GM21576 (cell line): ENCODE measurements at regions not wholly inside any gene's neighbourhood (a gene's known extent, or its start where the extent isn't known, plus 50 kb on each side); places are given as distances from the start of the nearest gene placed in this dataset.

Source experiments
- ATAC-seq: cut with Tn5 transposase; IDR thresholded peaks from one replicate; pipeline ENCODE4 v1.9.1; 2021; ENCODE audit warnings: mild to moderate bottlenecking, moderate library complexity; ENCODE audit not compliant: unreplicated experiment

DNA sequence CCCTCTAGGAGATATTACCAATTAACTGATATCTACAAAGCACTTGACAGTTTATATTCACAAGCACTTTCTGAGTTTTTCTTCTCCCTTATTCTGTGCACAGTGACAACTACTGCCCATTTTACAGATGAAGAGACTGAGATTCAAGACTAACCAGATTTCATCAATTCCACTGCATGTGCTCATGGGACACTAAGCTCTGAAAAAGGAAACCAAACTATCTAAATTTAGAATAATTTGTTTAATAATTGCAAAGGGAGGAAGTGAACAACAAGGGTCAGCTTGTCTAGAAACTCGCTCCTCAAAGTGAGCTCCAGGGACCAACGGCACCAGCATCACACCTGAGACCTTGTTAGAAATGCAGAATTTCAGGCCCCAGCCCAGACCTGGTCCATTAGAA, 50.8 kb upstream of the MYLIP start:
- ATAC-seq: peak; percentile 76

GRCh38 chr6:16069671-16070070, 59.2 kb upstream of the MYLIP start:
- no peak for ATAC-seq

GRCh38 chr6:16069222-16069621, 59.7 kb upstream of the MYLIP start:
- ATAC-seq: no peak

GRCh38 chr6:16067568-16067967, 61.3 kb upstream of the MYLIP start:
- no peak for ATAC-seq

- ATAC-seq: no peak
Measured at GRCh38 chr6:16064671-16065072, 64.2 kb upstream of the MYLIP start.

DNA sequence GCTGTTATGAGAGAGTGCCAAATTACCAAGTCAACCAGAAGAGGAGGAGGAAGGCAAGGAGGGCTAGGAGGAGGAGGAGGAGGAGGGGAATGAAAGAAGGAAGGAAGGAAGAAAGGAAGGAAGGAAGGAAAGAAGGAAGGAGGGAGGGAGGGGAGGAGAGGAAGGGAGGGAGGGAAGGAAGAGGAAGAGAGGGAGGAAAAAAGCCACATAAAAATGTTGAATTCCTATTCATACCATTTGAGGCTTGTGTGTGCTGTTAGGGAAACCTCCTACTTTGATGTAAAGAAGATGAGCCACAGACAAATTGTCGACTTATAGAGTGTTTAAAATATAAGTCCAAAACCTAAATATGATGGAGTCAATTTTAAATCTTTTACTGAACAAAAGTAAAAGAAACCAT, 65.3 kb upstream of the MYLIP start:
- ATAC-seq: no peak

DNA sequence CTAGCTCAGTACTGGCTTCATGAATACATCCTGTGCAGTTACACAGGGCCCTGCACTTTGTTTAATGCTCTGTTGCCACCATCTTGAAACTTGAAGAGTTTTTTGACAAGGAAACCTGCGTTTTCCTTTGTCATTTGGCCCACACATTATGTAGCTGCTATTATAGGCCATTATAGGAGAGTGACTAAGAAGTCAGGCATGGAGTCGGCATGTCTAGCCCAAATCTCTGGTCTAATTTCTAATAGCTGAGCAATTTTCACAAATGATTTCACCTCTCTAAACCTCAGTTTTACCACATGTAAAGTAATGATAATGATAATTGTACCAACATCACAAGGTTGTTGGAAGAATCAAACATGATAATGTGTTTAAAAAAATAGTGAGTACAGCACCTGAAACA, 67.1 kb upstream of the MYLIP start:
- ATAC-seq: no peak

DNA sequence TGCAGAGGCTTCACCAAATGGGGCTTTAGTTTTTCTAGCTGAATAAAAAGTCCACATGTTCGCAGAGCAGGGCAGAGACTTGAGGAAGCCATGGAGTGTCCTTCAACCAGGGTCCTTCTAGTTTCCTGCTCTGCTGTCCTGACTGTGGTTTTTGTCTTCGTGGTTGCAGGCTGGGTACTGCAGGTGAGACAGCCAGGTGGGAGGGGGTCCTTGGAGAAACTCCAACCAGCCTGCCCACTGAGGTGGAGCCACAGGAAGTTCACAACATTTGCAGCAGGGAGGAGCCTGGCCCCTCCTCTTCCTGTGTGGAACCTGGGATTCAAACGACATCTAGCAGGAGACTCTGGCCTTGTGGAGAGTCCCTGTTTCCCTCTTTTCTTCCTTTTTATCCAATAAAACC, 68.8 kb upstream of the MYLIP start:
- no peak for ATAC-seq

GRCh38 chr6:16059496-16059895, 69.4 kb upstream of the MYLIP start:
- ATAC-seq: no peak

- ATAC-seq: no peak
Measured at GRCh38 chr6:16058929-16059345, 69.9 kb upstream of the MYLIP start.

DNA sequence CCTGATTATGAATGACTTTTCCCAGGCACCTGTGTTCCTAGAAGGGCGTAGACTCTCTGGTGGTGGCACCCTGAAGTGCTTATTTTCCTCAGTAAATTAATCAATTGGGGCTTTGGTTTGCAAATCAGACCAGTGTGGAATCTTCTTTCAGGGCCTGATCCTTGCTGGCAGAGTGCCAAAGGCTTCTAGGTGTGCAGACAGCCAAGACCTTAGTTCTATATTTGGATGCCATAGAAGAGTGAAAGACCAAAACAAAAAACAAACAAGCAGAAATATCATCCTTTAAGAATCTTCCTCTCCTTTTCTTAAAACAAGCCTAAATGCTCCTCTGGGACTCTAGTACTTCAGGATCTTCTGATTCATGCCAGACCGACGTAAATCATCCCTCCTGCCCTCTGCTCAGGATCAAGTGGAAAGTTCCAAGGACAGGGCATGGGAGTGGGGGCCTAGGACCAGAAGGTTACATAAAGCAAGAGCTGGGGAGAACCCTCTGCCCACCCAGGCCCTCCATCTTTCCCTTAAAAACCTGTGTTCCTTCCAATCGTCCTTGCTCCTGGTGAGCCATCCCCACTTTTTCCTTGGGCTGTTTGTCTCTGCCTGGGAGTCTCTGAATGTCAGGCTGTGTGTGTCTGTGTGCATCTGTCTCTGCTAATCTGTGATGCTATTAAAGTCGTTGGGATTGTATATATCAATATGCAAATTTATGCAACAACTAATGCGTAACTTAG, 70.5 kb upstream of the MYLIP start:
- no peak for ATAC-seq

DNA sequence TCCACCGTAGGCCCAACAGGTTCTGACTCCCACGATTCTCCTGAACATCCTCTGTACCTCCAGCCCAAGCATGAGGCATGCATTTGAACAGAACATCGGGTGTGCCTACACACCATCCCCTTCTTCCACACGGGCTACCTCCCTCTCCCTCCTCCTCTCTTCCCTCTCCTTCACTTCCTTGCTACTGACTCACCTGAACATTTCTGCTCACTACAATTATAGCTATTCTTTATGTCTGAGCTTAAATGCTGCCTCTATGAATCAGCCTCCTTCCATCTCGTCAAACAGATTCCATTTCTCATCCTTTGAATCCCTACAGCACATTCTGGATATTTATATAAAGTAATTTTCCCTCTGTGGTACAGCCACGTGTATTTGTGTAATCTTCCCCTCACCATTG, 71.4 kb upstream of the MYLIP start:
- no peak for ATAC-seq

DNA sequence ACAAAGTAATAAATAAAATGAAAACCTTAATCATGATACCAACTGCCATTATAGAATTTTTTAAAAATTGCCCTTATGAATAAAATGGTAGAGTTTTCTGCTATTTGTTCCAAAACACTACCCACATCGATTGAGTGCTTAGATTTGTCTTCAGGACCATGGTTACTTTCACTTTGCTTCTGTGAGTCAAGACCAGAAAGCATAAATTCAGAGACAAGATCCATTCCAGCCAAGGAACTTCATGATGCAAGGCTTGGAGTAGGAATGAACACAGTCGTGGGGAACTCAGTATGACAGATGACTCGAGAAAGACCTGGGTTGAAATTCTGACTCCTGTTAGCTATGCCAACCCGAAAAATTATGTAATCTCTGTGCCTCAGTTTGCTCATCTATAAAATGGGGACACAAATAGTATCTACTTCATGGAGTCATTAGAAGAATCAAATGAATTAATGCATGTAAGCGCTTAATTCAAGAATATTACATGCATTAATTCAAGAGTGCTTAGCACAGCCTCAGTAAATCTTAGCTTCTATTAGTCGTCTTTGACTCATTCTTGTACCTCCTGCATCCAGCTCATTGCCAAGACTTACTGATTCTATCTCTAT, 72.5 kb upstream of the MYLIP start:
- ATAC-seq: no peak

- no peak for ATAC-seq
Measured at GRCh38 chr6:16055852-16056251, 73.0 kb upstream of the MYLIP start.

DNA sequence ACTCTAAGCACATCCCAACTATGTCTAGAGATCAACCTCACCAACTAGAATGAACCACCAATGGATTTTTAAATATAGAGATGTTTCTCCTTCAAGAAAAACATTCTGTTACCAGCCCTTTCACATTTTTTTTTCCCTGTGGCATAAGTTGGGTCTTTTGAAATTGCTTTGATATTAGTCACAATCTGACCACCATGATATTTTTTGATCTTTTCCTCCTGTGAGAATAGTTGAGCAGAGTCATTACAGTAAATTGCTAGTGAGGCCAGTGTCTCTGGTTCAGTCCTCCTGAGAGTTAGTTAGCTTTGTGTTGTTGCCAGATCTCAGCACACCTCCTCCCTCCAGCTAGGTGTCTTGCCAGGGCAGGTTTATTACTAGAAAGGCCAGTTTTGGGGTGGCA, 79.7 kb upstream of the MYLIP start:
- no peak for ATAC-seq

DNA sequence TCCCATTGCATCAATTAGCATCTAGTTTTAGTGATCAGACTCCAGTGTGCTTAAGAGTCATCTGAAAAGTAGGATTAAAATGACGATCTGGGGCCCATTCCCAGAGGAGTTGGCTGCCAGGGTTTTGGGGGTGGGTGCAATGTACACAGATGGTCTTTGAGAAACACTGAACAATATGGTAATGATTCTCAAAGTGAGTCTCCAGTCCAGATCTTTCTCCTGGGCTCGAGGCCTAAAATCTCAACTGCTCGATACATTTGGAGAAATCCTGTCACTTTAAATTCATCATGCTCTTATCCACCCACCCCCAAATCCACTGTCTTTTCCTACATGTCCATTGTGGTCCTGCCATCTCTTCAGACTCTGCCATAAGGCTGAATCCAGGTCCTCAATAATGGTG, 80.7 kb upstream of the MYLIP start:
- ATAC-seq: no peak

DNA sequence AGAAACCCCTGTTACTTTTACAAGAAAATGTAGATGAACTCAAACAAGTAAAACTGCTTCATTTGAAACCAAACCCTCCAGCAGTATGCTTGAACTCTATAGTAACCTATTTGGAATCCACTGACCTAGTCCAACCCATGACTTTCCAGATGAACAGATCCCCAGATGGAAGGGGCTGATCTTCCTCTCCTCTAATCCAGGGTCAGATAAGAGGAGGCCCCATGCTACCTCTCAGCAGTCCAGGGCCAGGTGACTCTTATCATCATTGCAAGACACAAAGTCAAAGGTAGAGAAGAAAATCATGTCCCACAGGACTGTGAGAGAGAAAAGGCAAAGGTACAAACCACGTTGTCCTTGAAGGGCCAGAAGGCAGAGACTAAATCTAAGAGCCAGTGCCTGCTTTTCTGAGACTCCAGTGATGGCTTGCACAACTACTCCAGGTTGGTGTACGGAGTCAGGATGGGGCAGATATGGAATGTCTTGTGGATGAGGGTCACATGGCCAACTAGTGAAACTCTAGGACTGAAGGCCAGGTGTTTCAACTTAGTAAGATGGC, 81.4 kb upstream of the MYLIP start:
- no peak for ATAC-seq

DNA sequence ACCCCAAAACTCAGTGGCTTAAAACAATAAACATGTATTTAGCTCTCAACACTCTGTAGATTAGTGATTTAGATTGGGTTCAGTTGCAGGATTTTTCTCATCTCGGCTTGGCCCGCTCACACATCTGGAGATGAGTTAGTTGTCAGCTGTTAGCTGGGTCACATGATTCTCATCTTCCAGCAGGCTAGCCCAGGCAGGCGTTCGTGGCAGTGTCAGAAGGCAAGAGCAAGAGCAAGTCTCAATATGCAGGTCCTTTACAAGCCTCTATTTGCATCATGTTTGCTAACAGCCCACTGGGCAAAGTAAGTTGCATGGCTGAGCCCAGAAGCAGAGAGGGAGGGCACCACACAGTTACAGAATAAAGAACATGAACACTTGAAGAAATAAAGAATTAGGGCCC, 83.6 kb upstream of the MYLIP start:
- no peak for ATAC-seq

DNA sequence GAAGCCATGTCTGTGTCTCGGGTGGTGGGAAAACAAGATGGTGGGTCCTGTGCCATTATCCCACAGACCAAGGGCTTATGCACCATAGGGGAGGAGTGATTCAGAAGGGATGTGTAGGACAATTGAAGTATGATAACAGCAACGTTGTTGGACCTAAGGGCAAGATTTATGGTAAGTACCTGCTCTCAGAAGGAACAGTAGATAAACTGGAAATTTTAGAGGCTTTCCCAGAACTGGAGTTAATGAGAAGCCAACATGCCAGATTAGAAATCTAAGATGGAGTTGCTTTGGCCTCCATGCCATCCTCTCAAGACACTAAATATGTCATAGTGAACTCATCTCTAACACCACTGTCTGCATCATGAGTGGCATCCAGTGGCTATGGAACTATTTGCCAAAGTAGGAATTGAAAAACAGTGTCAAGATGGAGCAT, 84.7 kb upstream of the MYLIP start:
- no peak for ATAC-seq

DNA sequence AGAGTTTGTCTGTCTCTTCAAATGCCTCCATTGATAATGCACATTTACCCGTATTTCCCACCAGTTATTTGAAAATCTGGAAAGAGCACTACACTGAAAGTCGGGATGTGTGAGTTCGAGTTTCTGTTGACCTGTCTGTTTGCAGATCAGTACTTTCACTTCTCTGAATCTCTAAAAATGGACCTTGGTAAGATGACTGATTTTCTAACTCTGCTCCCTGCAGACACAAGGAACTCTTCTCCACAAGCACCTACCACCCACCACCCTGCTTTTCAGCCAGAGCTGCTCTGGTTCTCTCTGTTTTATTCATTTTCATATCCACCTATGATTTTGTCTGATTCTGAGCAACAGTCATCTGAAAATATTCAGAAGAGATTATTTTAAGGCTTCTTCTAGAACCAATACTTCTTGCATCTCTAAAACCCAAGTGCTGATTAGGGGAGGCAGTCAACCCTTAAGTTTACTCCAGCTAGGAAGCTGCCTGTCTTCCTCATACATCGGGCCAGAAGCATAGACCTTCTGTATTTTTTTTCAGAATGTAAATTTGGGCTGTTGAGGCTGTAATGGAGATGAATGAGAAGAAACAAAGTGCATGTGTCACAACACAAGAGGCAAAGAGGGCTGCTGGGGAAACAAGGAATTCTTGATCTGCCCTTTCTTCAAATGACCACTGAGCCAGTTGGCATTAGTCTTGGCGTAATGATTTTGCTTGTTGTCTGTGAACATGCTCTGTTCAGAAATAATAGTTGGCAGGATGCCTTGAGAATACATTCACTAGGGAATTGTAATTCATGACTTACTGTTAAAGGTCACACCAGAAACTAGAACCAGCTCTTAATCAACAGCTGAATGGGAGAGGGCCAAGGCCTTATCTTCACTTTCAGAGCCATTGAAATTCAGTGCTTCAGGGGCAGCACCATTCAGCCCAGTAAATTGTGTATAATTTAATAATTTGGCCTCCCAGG, 85.4 kb upstream of the MYLIP start:
- ATAC-seq: no peak

DNA sequence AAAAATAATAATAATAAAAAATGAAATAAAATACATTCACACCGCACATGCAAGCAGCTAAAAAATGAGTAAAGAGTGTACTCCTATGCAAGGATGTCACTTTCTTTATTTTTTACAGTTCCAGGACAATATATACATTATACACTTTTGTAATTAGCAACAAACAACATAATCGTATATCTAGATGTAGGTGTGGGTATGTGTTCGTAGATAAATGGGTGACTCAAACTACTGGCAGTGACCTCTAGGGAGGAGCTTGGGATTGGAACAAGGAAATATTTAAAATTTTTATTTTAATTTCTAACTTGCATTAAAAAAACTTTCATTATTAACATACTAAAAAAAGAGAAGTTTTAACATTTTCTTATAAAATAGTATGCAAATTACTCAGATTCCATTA, 86.1 kb upstream of the MYLIP start:
- no peak for ATAC-seq
